ENCODE measurements at regions not wholly inside any gene's neighbourhood (a gene's known extent, or its start where the extent isn't known, plus 50 kb on each side); places are given as distances from the start of the nearest gene placed in this dataset.

- H3K9ac ChIP-seq (ENCODE audit: low read length) = no peak overlapping the region
- H3K27me3 ChIP-seq (ENCODE audit: low read depth, low read length) = no peaks in the 10 kb centered on the region
- H3K36me3 ChIP-seq (replicated peaks; ENCODE audit: low read depth, low read length) = no peaks in the 10 kb centered on the region
- H3K4me3 ChIP-seq (ENCODE audit: low read length) = no peak overlapping the region
- H2AFZ ChIP-seq (ENCODE audit: low read depth, low read length) = no peak overlapping the region
- no peak for TF ChIP-seq CTCF (IDR thresholded peaks at IDR 0.05; ENCODE audit: low read depth, low read length)
- no peak for TF ChIP-seq EZH2phosphoT487 (IDR thresholded peaks at IDR 0.05; ENCODE audit: low read depth)
- no peak overlapping the region for H3K4me2 ChIP-seq (ENCODE audit: low read length)
- peaks cover 58% of the 10 kb centered on the region for H3K4me1 ChIP-seq (ENCODE audit: low read length)
- H3K9me3 ChIP-seq (ENCODE audit: insufficient read depth, low read length) = no peaks in the 10 kb centered on the region
- no peaks in the 10 kb centered on the region for H3K79me2 ChIP-seq (ENCODE audit: low read length)
- no peak overlapping the region for H3K27ac ChIP-seq (ENCODE audit: low read length)
- H4K20me1 ChIP-seq (ENCODE audit: insufficient read depth, low read length) = no peaks in the 10 kb centered on the region
Measured at GRCh38 chr4:184275766-184276165, 58.1 kb upstream of the ENPP6 start.

- H3K9me3 ChIP-seq (ENCODE audit: insufficient read depth, low read length) = no peaks in the 10 kb centered on the region
- H3K79me2 ChIP-seq (ENCODE audit: low read length) = no peaks in the 10 kb centered on the region
- no peaks in the 10 kb centered on the region for H3K27me3 ChIP-seq (ENCODE audit: low read depth, low read length)
- no peaks in the 10 kb centered on the region for H4K20me1 ChIP-seq (ENCODE audit: insufficient read depth, low read length)
- H2AFZ ChIP-seq (ENCODE audit: low read depth, low read length) = no peak overlapping the region
- peak overlapping the region; percentile 71 for H3K27ac ChIP-seq (ENCODE audit: low read length)
- H3K4me2 ChIP-seq (ENCODE audit: low read length) = 0 out of 2 replicates have a peak overlapping the region, but pooled peaks have one; percentile 22
- no peak overlapping the region for H3K4me3 ChIP-seq (ENCODE audit: low read length)
- peak overlapping the region; percentile 43 for H3K9ac ChIP-seq (ENCODE audit: low read length)
- peaks cover 58% of the 10 kb centered on the region for H3K4me1 ChIP-seq (ENCODE audit: low read length)
- H3K36me3 ChIP-seq (replicated peaks; ENCODE audit: low read depth, low read length) = no peaks in the 10 kb centered on the region
- no peak for TF ChIP-seq EZH2phosphoT487 (IDR thresholded peaks at IDR 0.05; ENCODE audit: low read depth)
- no peak for TF ChIP-seq CTCF (IDR thresholded peaks at IDR 0.05; ENCODE audit: low read depth, low read length)
Measured at GRCh38 chr4:184274286-184274951, 56.7 kb upstream of the ENPP6 start.

GRCh38 chr4:184273166-184274147 lies 55.8 kb upstream of the ENPP6 start:
- Histone ChIP-seq H3K27me3 (ENCODE audit: low read depth, low read length) (no peaks in the 10 kb centered on the region), H3K9ac (ENCODE audit: low read length) (peak overlapping the region; percentile 43), H3K4me2 (ENCODE audit: low read length) (peak overlapping the region; percentile 24; the same call in 1 of the 2 replicates)

More at GRCh38 chr4:184273166-184274147, 55.8 kb upstream of the ENPP6 start:
- peaks cover 64% of the 10 kb centered on the region for H3K4me1 ChIP-seq (ENCODE audit: low read length)
- H4K20me1 ChIP-seq (ENCODE audit: insufficient read depth, low read length) = no peaks in the 10 kb centered on the region
- H3K79me2 ChIP-seq (ENCODE audit: low read length) = no peaks in the 10 kb centered on the region
- H3K36me3 ChIP-seq (replicated peaks; ENCODE audit: low read depth, low read length) = no peaks in the 10 kb centered on the region
- no peak overlapping the region for H2AFZ ChIP-seq (ENCODE audit: low read depth, low read length)
- H3K9me3 ChIP-seq (ENCODE audit: insufficient read depth, low read length) = no peaks in the 10 kb centered on the region
- H3K27ac ChIP-seq (ENCODE audit: low read length) = peak overlapping the region; percentile 71
- TF ChIP-seq CTCF (IDR thresholded peaks at IDR 0.05; ENCODE audit: low read depth, low read length) (no peak), EZH2phosphoT487 (IDR thresholded peaks at IDR 0.05; ENCODE audit: low read depth) (no peak)
- no peak overlapping the region for H3K4me3 ChIP-seq (ENCODE audit: low read length)
